ENCODE measurements at regions not wholly inside any gene's neighbourhood (a gene's known extent, or its start where the extent isn't known, plus 50 kb on each side); places are given as distances from the start of the nearest gene placed in this dataset.

- Mint-ChIP-seq H3K9me3 (peaks cover 2% of the 10 kb centered on the region), H3K4me3 (no peak overlapping the region), H3K4me1 (peaks cover 51% of the 10 kb centered on the region), H3K36me3 (ENCODE audit: low read depth) (no peaks in the 10 kb centered on the region), H3K27me3 (ENCODE audit: low read depth) (no peaks in the 10 kb centered on the region), H3K27ac (ENCODE audit: unreplicated experiment) (peak overlapping the region; percentile 35)
- DNase-seq (ENCODE audit: low read depth, low spot score), result no peak
- TF ChIP-seq CTCF (conservative IDR thresholded peaks at IDR 0.05), result no peak
Measured at GRCh38 chr10:5584895-5585516, 60.2 kb downstream of the CALML3 start.

GRCh38 chr10:5585517-5586206, 60.9 kb downstream of the CALML3 start:
- Mint-ChIP-seq H3K27me3 (ENCODE audit: low read depth) (no peaks in the 10 kb centered on the region), H3K9me3 (peaks cover 2% of the 10 kb centered on the region), H3K36me3 (ENCODE audit: low read depth) (no peaks in the 10 kb centered on the region), H3K4me3 (no peak overlapping the region), H3K27ac (ENCODE audit: unreplicated experiment) (peak overlapping the region; percentile 35), H3K4me1 (peaks cover 58% of the 10 kb centered on the region)
- no peak for DNase-seq (ENCODE audit: low read depth, low spot score)
- TF ChIP-seq CTCF (conservative IDR thresholded peaks at IDR 0.05), result no peak

GRCh38 chr10:5587151-5588079, 62.7 kb downstream of the CALML3 start:
- no peaks in the 10 kb centered on the region for H3K9me3 Mint-ChIP-seq
- no peak overlapping the region for H3K27ac Mint-ChIP-seq (ENCODE audit: unreplicated experiment)
- no peak for TF ChIP-seq CTCF (conservative IDR thresholded peaks at IDR 0.05)
- DNase-seq (ENCODE audit: low read depth, low spot score), result no peak
- H3K4me3 Mint-ChIP-seq, result no peak overlapping the region
- no peaks in the 10 kb centered on the region for H3K27me3 Mint-ChIP-seq (ENCODE audit: low read depth)
- peaks cover 67% of the 10 kb centered on the region for H3K4me1 Mint-ChIP-seq
- H3K36me3 Mint-ChIP-seq (ENCODE audit: low read depth), result no peaks in the 10 kb centered on the region

- no peak for DNase-seq (ENCODE audit: low read depth, low spot score)
- H3K4me1 Mint-ChIP-seq, result peaks cover 64% of the 10 kb centered on the region
- no peak for TF ChIP-seq CTCF (conservative IDR thresholded peaks at IDR 0.05)
Measured at GRCh38 chr10:5588080-5588453, 63.3 kb downstream of the CALML3 start.

GRCh38 chr10:5588603-5589002, 63.8 kb downstream of the CALML3 start:
- no peaks in the 10 kb centered on the region for H3K36me3 Mint-ChIP-seq (ENCODE audit: low read depth)
- H3K9me3 Mint-ChIP-seq, result no peaks in the 10 kb centered on the region
- no peak for DNase-seq (ENCODE audit: low read depth, low spot score)
- peaks cover 61% of the 10 kb centered on the region for H3K4me1 Mint-ChIP-seq
- H3K27ac Mint-ChIP-seq (ENCODE audit: unreplicated experiment), result no peak overlapping the region
- TF ChIP-seq CTCF (conservative IDR thresholded peaks at IDR 0.05), result no peak
- no peak overlapping the region for H3K4me3 Mint-ChIP-seq
- H3K27me3 Mint-ChIP-seq (ENCODE audit: low read depth), result no peaks in the 10 kb centered on the region

More at GRCh38 chr10:5588080-5588453, 63.3 kb downstream of the CALML3 start:
- no peaks in the 10 kb centered on the region for H3K27me3 Mint-ChIP-seq (ENCODE audit: low read depth)
- H3K4me3 Mint-ChIP-seq, result no peak overlapping the region
- no peak overlapping the region for H3K27ac Mint-ChIP-seq (ENCODE audit: unreplicated experiment)
- no peaks in the 10 kb centered on the region for H3K36me3 Mint-ChIP-seq (ENCODE audit: low read depth)
- no peaks in the 10 kb centered on the region for H3K9me3 Mint-ChIP-seq
